DMS53 treated with DMSO at 0.1 percent for 48 hours (cell line): ENCODE measurements at regions not wholly inside any gene's neighbourhood (a gene's known extent, or its start where the extent isn't known, plus 50 kb on each side); places are given as distances from the start of the nearest gene placed in this dataset.
"Not testable (repeated sequence)": the region's sequence is repeated elsewhere in the genome, so short reads cannot be mapped to it uniquely, and the experiment has no call there.

Source experiments
- DNase-seq: peaks from one replicate; lab custom pipeline; 2025; ENCODE audit not compliant: unreplicated experiment; lab: John Stamatoyannopoulos, UW

DNA sequence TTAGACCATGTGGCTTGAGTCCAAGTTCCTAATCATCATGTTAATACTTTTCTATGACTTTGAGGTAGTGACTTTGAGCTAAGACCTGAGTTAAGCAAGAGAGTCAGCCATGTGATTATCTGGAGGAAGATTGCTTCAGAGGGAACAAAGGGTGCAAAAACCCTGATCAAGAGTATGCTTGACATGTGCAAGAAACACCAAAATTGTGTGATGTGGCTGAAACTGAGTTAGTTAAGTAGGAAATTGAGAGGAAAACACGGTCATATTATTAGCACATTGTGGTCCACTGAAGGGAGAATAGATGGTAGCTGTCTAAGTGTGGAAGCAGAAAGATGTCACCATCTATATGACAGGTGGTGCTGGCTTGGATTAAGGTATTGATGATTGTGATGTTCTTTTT lies 130.4 kb upstream of the MON1B start:
- DNase-seq = no peak

DNA sequence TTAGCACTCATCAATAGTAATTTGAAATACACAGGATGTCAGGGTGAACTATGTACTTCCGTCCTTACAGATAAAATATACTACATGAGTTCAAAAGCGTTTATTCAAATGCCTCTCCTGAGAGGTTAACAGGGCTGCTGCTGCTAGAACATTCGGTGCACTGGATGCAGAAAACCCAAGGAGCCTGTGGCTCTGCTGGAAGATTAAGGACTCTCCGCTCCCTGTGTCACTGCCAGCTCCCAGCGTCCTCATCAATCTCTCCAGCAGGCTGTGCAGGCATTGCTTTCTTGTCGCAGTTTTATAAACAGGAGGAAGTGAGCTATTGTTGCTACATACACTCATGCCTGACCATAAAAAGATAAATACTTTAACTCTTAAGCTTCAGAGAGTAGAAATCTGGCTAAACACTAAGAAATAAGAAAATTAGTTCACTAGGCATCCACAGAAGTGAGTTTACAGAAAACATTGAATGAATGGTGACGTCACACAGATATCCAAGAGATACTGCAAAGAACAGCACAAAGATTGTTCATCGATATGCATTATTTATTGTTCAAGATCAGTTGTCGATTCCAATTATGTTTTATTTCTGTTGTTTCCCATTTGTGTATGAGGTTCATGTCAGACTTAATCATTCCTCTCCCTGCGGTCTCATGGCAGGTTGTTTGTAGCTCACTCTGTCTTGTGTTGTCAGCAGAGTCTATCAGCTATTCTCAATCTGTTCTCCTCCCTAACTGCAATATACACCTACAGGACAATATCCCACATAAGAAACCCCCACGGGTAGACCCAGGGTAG lies 127.9 kb upstream of the MON1B start:
- DNase-seq = no peak

DNA sequence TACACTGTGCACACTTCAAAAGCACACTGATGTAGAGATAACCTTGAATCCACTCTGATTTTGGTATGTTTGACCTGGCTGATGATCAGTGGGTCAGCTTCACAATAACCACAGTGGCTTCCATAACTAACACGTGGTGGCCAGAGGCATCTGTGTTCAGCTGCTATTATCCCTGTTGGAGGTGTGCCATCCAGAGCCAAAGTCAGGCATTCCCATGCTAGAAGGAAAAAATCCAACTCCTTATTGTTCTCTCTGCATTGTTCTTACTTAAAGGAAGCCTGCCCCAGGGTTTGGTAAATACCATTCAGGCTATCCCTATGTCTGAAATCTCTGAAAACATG lies 127.3 kb upstream of the MON1B start:
- no peak for DNase-seq

DNA sequence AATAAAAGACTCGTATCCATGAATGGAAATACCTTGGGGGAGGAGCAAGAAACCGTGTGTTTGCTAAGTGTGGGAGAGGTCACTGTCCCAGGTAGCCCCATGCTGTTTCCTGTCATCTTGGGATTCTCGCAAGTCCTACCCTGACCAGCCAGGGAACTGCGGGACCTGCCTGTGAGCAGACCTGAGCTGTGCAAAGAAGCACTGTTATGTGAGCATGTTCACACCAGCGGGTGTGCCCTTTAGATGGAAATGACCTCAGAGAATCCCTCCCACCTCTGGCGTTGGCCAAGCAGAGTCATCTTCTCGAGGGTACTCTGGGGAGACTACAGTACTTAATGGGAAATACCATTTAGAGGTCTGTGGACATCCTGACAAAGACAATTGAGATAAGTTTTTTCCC lies 127.0 kb upstream of the MON1B start:
- no peak for DNase-seq

DNA sequence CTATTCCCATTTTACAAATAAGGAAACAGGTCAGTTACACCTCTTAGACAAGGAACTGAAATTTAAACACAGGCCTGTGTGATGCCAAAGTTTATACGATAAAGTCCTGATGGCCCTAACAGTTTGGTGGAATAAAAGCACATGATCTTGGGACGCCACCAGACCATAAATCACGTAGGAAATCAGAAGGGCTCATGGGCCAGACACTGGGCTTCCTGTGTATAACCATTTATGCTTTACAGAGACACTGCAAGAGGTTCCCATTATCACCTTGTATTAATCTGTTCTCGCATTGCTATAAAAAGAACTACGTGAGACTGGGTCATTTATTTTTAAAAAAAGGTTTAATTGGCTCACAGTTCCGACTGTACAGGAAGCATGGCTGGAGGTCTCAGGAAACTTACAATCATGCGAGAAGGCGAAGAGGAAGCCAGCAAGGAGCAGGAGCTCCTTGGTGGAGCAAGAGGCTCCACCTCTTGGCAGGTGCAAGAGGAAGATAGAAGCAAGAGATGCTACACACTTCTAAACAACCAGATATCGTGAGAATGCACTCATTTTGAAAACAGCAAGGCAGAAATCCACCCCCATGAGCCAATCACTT lies 124.0 kb upstream of the MON1B start:
- no peak for DNase-seq

DNA sequence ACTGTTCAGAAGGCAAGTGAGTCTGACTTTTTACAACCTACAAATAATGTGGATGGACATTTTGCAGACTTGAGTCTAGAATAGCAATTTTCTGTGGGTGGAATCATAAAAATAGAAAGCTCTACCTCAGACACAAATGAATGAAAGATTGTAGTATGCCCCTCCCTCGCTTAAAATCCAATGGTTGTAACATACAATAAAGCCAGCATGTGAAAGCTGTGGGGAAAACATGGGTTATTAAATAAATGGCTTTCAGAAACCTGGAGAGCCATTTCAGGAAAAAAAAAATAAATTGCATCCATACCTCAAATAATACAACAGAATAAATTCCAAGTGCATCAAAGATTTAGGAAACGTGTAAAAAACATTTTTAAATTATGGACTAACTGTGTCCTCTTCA lies 123.1 kb upstream of the MON1B start:
- DNase-seq = no peak

DNA sequence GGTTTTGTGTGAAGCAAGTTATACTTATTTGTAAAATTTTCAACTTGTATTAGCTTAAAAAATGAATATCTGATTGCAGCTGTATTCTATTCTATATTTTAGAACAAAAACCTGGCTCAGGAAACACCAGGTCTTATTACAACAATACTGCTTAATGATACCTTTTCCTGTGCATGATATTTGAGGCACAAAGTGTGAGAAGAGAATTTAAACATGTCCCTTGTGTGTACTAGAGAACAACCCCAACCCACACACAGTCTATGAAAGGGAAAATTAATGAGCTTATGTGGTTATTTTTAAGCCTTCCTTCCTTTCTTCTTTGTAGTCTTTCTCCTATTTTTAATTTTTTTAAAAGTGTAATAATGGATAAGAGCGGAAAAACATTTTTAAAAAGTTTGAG lies 122.6 kb upstream of the MON1B start:
- DNase-seq = no peak

DNA sequence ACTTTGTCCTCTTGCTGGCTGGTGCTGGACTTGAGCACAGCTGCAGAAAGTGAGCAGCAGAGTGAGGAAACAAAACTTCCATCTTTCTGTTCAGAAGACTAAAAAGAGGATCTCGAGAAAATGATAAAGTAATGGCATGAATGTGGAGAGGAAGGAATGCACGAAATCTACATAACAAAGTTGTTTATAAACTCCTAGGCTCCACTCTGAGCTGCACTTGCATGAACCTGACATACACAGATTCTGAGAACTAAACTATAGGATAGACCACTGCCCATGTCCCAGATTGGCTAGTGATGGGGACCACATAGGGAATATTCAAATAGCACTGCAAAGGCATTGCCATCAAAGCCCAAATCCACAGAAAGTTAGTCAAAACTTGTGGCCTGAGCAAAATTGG lies 121.1 kb upstream of the MON1B start:
- no peak for DNase-seq

DNA sequence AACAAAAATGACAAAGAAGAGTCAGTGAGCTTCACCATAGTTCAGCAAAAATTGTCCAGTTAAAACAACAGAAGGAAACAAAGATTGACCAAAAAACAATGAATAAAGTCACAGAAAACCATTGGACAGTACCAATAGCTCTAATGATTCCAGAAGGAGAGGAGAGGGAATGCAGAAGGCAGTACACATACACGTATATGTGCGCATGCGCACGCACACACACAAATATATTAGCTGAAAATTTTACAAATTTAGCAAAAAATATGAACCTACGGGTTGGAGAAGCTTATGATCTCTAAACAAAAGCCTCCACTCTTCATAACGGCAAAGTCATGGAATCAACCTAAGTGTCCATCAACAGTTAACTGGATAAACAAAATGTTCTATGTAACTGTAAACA lies 120.3 kb upstream of the MON1B start:
- DNase-seq = no peak

DNA sequence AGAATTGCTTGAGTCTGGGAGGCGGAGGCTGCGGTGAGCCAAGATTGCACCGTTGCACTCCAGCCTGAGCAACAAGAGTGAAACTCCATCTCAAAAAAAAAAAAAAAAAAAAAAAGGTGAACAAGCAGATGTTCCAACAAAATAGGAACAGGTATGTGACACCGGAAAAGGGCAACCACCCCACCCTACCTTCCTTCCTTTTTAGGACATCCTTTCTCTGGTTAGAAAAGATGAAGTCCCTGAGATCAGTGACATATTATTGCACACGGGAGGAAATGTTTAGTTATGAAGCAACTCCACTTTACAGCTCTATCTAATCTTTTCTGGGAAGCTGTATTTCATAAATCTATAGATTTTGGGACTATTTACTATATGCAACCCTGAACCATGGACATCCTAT lies 114.2 kb upstream of the MON1B start:
- no peak for DNase-seq

DNA sequence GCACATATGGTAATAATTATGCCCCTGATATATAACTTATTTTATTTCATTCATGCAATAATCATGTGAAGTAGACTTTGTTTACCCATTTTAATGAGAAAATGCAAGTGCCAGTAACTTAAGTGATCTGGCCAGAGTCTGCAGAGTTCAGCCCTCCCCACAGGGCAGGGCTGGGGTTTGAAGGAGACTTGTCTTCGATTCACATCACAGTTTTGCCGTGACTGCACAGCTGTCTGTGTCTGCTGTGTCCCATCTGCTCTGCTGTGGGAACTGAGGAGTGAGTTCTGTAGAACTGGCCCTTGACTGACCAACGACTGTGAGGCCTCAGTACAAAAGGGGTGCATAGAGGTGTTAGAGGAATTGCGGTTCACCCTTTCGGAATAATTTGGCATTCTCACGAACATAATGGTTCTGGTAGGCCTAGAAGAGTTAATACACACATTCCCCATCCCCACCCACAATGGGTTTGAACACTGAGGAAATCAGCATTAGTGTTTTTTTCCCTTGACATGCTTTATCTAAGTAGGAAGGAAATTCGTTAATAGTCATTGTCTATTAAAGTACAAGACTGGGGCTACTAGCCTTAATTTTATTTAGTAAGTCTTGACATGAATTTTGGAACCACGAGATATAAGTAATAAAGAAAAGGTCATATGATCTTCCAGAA lies 113.6 kb upstream of the MON1B start:
- no peak for DNase-seq

DNA sequence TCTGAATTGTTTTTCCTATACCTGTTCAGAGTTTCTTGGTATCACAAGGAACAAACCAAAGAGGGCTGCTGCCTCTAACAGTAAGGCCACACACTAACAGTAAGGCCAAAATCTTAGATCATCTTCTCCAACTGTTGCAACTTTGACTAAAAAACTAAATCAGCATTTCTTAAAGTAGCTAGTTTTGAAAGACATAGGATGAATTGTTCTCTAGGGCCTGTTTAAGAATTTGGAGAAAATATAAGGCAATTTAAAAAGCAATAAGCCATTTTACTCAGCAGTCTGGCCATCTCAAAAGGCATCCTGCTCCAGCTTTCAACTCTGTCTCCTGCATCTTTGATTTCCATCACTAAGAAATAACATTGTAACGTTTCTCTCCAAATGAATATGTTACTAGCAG lies 105.0 kb upstream of the MON1B start:
- DNase-seq = no peak

DNA sequence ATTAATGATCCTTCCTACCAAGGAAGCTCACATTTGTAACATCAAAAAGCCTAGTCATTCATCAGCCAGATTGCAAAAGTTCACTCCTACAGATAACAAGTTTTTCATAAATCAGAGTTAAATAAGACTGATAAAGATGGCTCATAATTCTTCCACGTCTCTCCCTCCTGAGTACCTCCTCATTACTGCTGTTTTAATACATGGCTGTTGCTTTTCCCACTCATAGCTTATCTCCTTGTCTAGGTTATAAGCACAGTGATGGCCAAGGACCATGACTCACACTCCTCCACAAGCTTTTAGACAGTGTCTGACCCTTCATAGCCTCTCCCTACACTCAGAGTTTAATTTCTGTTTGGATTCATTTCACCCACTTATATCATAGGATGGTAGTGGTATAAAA lies 100.9 kb upstream of the MON1B start:
- DNase-seq = no peak

DNA sequence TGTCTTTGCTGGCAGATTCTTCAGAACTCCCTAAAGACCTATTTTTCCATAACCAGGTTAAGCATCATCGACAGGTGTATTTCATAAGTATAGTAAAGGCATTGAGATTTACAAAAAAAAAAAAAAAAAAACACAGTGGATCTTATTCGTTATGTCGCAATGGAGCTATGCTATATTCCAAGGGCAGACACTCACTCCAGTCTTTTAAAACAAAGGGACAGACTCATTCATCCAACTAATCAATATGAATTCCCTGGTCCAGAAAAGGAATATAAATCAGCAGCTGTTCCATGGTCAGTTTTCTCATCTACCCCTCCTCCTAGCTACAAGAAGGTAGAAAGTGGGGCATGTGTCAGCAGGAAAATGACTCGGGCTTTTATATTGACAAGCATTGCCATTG lies 97.7 kb upstream of the MON1B start:
- DNase-seq = no peak

DNA sequence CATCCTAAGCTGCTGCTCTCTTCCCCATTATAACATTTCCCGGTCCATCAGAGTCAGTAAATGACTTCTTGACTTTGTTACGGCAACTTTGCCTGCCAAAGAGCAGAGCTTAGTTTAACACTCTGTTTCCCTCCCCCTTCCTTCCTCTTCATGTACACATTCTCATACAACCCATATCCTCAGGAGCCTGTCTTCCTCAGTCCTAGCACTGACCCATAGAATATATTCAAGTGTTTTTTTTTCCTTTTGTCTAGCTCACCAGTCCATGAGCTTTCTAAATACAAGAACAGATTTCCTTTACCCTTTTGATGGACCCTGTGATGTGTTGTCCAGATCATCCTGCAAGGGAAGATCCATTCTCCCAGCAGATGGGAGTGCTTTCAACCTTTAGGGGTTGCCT lies 97.0 kb upstream of the MON1B start:
- DNase-seq = no peak

DNA sequence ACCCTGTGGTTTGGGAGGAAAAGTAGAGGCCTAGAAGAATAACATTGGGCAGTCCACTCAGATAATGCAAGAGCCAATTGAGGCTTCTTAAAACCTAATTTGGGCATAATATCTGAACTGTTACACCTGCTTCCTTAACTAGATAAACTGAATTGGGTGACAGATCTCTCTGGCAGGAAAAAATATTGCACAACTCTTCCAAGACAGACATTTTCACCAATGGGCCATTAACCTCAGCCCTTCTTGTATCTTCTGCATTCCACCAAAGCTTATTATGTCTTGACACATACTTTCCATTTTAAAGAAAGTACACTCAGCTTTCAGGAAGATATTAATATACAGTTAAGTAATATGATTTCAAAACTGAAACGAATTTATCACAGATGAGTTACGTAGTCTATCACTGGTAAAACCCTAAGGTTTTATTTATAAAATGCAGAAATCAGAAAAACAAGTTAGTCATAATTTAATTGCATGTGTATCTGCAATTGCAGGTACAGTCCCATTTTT lies 79.9 kb upstream of the MON1B start:
- DNase-seq = no peak

DNA sequence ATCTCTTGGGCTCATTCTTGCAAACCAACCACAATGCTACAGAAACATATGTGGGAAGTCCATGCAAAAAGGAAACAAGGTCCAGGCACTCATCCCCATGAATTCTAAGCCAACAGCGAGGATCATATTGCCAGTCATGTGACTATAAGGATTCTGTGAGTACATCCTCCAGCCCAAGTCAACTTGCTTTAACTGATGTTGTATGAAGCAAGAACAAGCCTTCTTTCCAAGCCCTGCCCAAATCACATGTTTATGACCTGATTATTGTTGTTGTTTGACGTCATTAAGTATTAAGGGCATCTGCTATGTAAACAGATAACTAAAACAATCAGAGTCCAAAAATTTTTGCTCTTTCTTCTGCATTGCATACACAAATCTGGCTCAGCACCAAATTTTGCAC lies 78.2 kb upstream of the MON1B start:
- DNase-seq = no peak

DNA sequence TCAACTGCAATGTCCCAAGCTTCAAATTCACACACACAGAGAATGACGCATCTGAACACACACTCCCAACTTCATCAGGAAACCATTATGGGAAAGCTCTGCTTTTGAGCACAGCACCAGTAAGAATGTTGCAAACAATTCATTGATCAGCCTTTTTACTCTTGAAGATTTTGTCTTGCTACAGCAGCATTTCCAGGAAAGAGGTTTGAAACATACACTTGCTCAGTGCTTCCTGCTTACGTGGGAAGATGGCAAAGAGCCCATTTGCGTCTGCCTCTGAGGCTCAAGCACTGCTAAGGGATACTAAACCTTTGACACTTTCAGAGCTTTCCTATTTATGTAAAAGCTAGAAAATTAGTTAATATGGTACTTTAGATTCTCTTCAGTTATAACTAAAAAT lies 77.2 kb upstream of the MON1B start:
- DNase-seq = no peak

DNA sequence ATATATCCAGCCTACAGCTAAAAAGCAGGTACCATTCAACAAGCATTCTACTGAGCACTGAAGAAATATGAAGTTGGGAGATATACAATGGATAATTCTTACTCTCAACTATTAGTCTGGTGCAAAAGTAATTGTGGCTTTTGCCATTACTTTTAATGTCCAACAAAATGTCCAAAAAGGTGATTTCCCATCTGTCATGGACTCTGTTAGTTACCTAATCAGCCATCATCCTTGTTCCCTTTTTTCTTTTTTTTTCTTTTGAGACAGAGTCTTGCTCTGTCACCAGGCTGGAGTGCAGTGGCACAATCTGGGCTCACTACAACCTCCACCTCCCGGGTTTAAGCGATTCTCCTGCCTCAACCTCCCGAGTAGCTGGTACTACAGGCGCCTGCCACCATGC lies 76.6 kb upstream of the MON1B start:
- DNase-seq = not testable (repeated sequence)

DNA sequence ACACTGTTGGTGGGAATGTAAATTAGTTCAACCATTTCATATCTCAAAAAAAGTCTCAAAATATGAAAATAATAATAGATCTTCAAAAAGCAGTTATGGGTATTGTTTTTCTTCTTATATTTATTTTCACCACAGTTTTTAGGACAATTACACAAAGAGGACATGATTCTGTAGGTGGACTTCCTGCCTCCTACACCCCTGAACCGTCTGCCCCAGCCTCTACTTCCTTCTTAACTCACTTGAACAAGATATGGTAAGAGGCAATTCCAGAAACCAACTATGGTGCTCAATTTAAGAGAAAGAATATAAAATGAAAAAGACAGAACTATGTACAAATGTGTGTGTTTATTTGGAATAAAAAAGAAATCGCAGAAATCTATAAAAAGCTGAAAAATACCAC lies 74.1 kb upstream of the MON1B start:
- DNase-seq = no peak

DNA sequence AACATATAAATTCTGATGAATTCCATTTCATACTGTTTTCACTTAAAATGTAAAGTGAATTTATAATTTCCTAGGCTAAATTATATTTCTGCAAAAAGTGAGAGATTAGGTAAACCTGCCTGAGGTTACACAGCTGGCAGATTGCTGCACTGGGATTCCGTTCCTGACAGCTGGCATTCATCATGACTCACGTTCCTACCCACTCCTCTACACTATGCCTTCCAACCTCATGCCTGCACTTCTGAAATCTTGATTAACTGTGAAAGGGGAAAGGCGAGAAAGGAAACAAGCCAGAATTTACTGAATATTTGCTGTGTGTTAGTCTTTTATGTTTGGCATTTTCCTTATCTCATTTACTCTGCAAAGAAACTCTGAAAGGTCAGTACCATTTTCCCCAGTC lies 73.3 kb upstream of the MON1B start:
- no peak for DNase-seq

DNA sequence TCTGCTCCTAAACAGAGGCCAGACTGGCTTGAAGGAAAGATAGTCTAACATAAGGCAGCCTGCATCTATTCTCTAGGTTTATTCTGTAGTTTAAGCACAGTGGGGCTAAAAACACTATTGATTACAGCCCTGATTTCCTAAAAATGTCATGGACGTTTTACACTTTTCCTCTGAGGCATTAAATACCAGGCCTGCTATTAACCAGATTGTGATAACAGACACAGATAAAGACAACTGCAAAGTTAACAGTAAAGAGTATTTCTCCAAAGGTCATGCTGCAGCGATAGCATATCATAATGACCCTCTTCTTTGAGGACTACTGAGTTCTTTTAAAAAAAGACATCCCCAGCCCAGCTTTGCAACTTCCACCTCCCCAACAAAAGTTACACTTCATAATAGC lies 59.6 kb upstream of the MON1B start:
- DNase-seq = no peak
